ENCODE measurements at regions not wholly inside any gene's neighbourhood (a gene's known extent, or its start where the extent isn't known, plus 50 kb on each side); places are given as distances from the start of the nearest gene placed in this dataset.

DNA sequence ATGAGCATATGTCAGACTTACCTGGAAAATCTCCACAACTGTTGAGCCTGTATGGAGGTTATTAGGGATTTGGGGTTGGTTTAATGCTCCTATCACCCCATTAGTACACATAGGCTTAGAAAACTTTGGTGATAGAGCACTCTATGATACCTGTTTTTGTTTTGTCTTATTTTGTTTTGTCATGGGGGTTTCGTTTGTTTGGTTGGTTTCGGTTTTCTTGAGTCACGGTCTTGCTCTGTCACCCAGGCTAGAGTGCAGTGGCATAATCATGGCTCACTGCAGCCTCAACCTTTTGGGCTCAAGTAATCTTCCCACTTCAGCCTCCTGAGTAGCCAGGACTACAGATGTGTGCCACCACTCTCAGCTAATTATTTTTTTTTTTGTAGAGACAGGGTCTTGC lies 70.0 kb downstream of the MZT1 start:
- POLR2A ChIA-PET: no interaction called here
- Histone ChIP-seq H3K27ac (ENCODE audit: extremely low read length, insufficient read depth, low read length) (no peak overlapping the region), H3K79me2 (ENCODE audit: insufficient read depth, low read length) (no peaks in the 10 kb centered on the region), H3K36me3 (replicated peaks in 1 of 2; ENCODE audit: control insufficient read depth in 1 of 2, insufficient read depth in 2 of 2, low read length in 2 of 2) (no peaks in the 10 kb centered on the region), H3K27me3 (ENCODE audit: control insufficient read depth in 1 of 2, insufficient read depth in 2 of 2, low read length in 2 of 2) (no peaks in the 10 kb centered on the region), H4K20me1 (ENCODE audit: insufficient read depth, low read length) (no peaks in the 10 kb centered on the region), H2AFZ (ENCODE audit: low read length) (no peak overlapping the region), H3K4me2 (ENCODE audit: low read depth, low read length) (no peak overlapping the region), H3K4me3 (replicated peaks in 1 of 3; ENCODE audit: insufficient read depth in 1 of 3, low read depth in 2 of 3, low read length in 3 of 3) (no peak overlapping the region), H3K9me3 (ENCODE audit: low read length) (no peaks in the 10 kb centered on the region), H3K9ac (ENCODE audit: insufficient read depth, low read depth, low read length) (no peak overlapping the region), H3K4me1 (ENCODE audit: insufficient read depth, low read length) (no peaks in the 10 kb centered on the region)
- FAIRE-seq (no peak), ATAC-seq (no peak), DNase-seq (ENCODE audit: low spot score) (no peak)
- intact Hi-C loops (cut with micrococcal nuclease; ENCODE audit: unreplicated experiment): no loop called here
- in situ Hi-C loops (cut with HindIII; ENCODE audit: extremely low pct_ligation_motif_present, low pct_unique_long_range_greater_than_20kb): no loop called here
- no TSS peak for BruUV-seq (replicated peaks)
- CTCF ChIA-PET (ENCODE audit: low intra/inter-chr PET ratio, low total read pairs): no interaction called here
- 17% methylated on average over 3 of the region's 3 CpGs for WGBS (ENCODE audit: low lambda C conversion rate)
- TF ChIP-seq SOX5 (CRISPR knock-in tag; IDR thresholded peaks at IDR 0.05; ENCODE audit: borderline replicate concordance): no peak
- no peak for TF ChIP-seq TBL1XR1 (IDR thresholded peaks at IDR 0.05; ENCODE audit: borderline replicate concordance, low read length, partially characterized antibody)
- no peak for TF ChIP-seq ZFP41 (CRISPR knock-in tag; IDR thresholded peaks at IDR 0.05; ENCODE audit: borderline replicate concordance)
- no peak for TF ChIP-seq SMARCE1 (IDR thresholded peaks at IDR 0.05; ENCODE audit: borderline replicate concordance)
- no peak for TF ChIP-seq ZNF83 (CRISPR knock-in tag; IDR thresholded peaks at IDR 0.05; ENCODE audit: borderline replicate concordance)
- TF ChIP-seq ZC3H4 (CRISPR knock-in tag; IDR thresholded peaks at IDR 0.05; ENCODE audit: borderline replicate concordance): no peak
- TF ChIP-seq, protein P1, sequence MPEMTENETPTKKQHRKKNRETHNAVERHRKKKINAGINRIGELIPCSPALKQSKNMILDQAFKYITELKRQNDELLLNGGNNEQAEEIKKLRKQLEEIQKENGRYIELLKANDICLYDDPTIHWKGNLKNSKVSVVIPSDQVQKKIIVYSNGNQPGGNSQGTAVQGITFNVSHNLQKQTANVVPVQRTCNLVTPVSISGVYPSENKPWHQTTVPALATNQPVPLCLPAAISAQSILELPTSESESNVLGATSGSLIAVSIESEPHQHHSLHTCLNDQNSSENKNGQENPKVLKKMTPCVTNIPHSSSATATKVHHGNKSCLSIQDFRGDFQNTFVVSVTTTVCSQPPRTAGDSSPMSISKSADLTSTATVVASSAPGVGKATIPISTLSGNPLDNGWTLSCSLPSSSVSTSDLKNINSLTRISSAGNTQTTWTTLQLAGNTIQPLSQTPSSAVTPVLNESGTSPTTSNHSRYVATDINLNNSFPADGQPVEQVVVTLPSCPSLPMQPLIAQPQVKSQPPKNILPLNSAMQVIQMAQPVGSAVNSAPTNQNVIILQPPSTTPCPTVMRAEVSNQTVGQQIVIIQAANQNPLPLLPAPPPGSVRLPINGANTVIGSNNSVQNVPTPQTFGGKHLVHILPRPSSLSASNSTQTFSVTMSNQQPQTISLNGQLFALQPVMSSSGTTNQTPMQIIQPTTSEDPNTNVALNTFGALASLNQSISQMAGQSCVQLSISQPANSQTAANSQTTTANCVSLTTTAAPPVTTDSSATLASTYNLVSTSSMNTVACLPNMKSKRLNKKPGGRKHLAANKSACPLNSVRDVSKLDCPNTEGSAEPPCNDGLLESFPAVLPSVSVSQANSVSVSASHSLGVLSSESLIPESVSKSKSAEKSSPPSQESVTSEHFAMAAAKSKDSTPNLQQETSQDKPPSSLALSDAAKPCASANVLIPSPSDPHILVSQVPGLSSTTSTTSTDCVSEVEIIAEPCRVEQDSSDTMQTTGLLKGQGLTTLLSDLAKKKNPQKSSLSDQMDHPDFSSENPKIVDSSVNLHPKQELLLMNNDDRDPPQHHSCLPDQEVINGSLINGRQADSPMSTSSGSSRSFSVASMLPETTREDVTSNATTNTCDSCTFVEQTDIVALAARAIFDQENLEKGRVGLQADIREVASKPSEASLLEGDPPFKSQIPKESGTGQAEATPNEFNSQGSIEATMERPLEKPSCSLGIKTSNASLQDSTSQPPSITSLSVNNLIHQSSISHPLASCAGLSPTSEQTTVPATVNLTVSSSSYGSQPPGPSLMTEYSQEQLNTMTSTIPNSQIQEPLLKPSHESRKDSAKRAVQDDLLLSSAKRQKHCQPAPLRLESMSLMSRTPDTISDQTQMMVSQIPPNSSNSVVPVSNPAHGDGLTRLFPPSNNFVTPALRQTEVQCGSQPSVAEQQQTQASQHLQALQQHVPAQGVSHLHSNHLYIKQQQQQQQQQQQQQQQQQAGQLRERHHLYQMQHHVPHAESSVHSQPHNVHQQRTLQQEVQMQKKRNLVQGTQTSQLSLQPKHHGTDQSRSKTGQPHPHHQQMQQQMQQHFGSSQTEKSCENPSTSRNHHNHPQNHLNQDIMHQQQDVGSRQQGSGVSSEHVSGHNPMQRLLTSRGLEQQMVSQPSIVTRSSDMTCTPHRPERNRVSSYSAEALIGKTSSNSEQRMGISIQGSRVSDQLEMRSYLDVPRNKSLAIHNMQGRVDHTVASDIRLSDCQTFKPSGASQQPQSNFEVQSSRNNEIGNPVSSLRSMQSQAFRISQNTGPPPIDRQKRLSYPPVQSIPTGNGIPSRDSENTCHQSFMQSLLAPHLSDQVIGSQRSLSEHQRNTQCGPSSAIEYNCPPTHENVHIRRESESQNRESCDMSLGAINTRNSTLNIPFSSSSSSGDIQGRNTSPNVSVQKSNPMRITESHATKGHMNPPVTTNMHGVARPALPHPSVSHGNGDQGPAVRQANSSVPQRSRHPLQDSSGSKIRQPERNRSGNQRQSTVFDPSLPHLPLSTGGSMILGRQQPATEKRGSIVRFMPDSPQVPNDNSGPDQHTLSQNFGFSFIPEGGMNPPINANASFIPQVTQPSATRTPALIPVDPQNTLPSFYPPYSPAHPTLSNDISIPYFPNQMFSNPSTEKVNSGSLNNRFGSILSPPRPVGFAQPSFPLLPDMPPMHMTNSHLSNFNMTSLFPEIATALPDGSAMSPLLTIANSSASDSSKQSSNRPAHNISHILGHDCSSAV (CRISPR knock-in tag; IDR thresholded peaks at IDR 0.05; ENCODE audit: borderline replicate concordance): no peak
- no peak for TF ChIP-seq ELF1 (CRISPR knock-in tag; IDR thresholded peaks at IDR 0.05)
- TF ChIP-seq SAFB2 (CRISPR knock-in tag; IDR thresholded peaks at IDR 0.05; ENCODE audit: borderline replicate concordance, low read depth): no peak
- no peak for TF ChIP-seq ZBTB3 (CRISPR knock-in tag; IDR thresholded peaks at IDR 0.05; ENCODE audit: borderline replicate concordance, low read depth)
- TF ChIP-seq NFYB (CRISPR knock-in tag; IDR thresholded peaks at IDR 0.05): no peak
- no peak for TF ChIP-seq ZNF44 (CRISPR knock-in tag; IDR thresholded peaks at IDR 0.05)
- no peak for TF ChIP-seq ZNF780A (CRISPR knock-in tag; IDR thresholded peaks at IDR 0.05)
- TF ChIP-seq ZNF776 (CRISPR knock-in tag; IDR thresholded peaks at IDR 0.05): no peak
- no peak for TF ChIP-seq ZNF746 (CRISPR knock-in tag; IDR thresholded peaks at IDR 0.05)
- TF ChIP-seq MAZ (IDR thresholded peaks at IDR 0.05; ENCODE audit: borderline replicate concordance, low read depth, low read length): no peak
- no peak for TF ChIP-seq MAZ (CRISPR knock-in tag; IDR thresholded peaks at IDR 0.05; ENCODE audit: low read depth)
- TF ChIP-seq ZNF260 (CRISPR knock-in tag; IDR thresholded peaks at IDR 0.05; ENCODE audit: borderline replicate concordance, low read depth): no peak
- TF ChIP-seq ZNF235 (CRISPR knock-in tag; IDR thresholded peaks at IDR 0.05; ENCODE audit: borderline replicate concordance): no peak
